GM18951 (cell line): ENCODE measurements at regions not wholly inside any gene's neighbourhood (a gene's known extent, or its start where the extent isn't known, plus 50 kb on each side); places are given as distances from the start of the nearest gene placed in this dataset.
"Not testable (repeated sequence)": the region's sequence is repeated elsewhere in the genome, so short reads cannot be mapped to it uniquely, and the experiment has no call there.

Experiments used
- POLR2A ChIP-seq: IDR thresholded peaks from 4 replicates; pipeline ENCODE4 v1.6.1; 2011; ENCODE audit warnings: mild to moderate bottlenecking; ENCODE audit not compliant: insufficient read length, insufficient read depth; ENCODE audit errors: extremely low read depth
- in situ Hi-C: fragments of 300-500 bp; cut with MboI; formaldehyde crosslinking; loops from one replicate; pipeline ENCODE4 v1.12.0; 2022; ENCODE audit warnings: low sequenced_read_pairs, mixed read lengths, inconsistent platforms; ENCODE audit not compliant: unreplicated experiment

- no peak for TF ChIP-seq POLR2A
- in situ Hi-C loops = no loop called here
Observed at GRCh38 chr6:54515013-54515412, 206.8 kb downstream of the TINAG start.

GRCh38 chr6:54515713-54516112, 207.5 kb downstream of the TINAG start:
- no peak for TF ChIP-seq POLR2A
- in situ Hi-C loops = no loop called here

- TF ChIP-seq POLR2A = no peak
- in situ Hi-C loops = no loop called here
Observed at GRCh38 chr6:54516321-54516720, 208.1 kb downstream of the TINAG start.

- in situ Hi-C loops = no loop called here
- no peak for TF ChIP-seq POLR2A
Observed at GRCh38 chr6:54519161-54519560, 210.9 kb downstream of the TINAG start.

GRCh38 chr6:54525731-54526130, 217.5 kb downstream of the TINAG start:
- TF ChIP-seq POLR2A = no peak
- in situ Hi-C loops = no loop called here

- TF ChIP-seq POLR2A = no peak
- in situ Hi-C loops = no loop called here
Observed at GRCh38 chr6:54533567-54533966, 225.3 kb downstream of the TINAG start.

GRCh38 chr6:54535568-54535967, 227.3 kb downstream of the TINAG start:
- in situ Hi-C loops = no loop called here
- TF ChIP-seq POLR2A = no peak

GRCh38 chr6:54541541-54541940, 233.3 kb downstream of the TINAG start:
- TF ChIP-seq POLR2A = no peak
- in situ Hi-C loops = no loop called here

GRCh38 chr6:54559136-54559535, 250.9 kb downstream of the TINAG start:
- in situ Hi-C loops = no loop called here

GRCh38 chr6:54564188-54564587, 255.9 kb downstream of the TINAG start:
- in situ Hi-C loops = not testable (repeated sequence)

More at GRCh38 chr6:54559136-54559535, 250.9 kb downstream of the TINAG start:
- TF ChIP-seq POLR2A = no peak

- TF ChIP-seq POLR2A = no peak
- in situ Hi-C loops = no loop called here
Observed at GRCh38 chr6:54574671-54575070, 266.4 kb downstream of the TINAG start.

GRCh38 chr6:54578261-54578660, 268.3 kb upstream of the FAM83B start:
- in situ Hi-C loops = no loop called here
- no peak for TF ChIP-seq POLR2A

GRCh38 chr6:54579011-54579410, 267.6 kb upstream of the FAM83B start:
- in situ Hi-C loops = no loop called here
- no peak for TF ChIP-seq POLR2A

- in situ Hi-C loops = no loop called here
- no peak for TF ChIP-seq POLR2A
Observed at GRCh38 chr6:54586251-54586650, 260.3 kb upstream of the FAM83B start.

- in situ Hi-C loops = no loop called here
- TF ChIP-seq POLR2A = no peak
Observed at GRCh38 chr6:54587277-54587676, 259.3 kb upstream of the FAM83B start.
